NCI-H1105 (cell line): ENCODE measurements at regions not wholly inside any gene's neighbourhood (a gene's known extent, or its start where the extent isn't known, plus 50 kb on each side); places are given as distances from the start of the nearest gene placed in this dataset.
"Not testable (repeated sequence)": the region's sequence is repeated elsewhere in the genome, so short reads cannot be mapped to it uniquely, and the experiment has no call there.

Experiments used
- DNase-seq: peaks from one replicate; lab custom pipeline; 2025; lab: John Stamatoyannopoulos, UW

DNA sequence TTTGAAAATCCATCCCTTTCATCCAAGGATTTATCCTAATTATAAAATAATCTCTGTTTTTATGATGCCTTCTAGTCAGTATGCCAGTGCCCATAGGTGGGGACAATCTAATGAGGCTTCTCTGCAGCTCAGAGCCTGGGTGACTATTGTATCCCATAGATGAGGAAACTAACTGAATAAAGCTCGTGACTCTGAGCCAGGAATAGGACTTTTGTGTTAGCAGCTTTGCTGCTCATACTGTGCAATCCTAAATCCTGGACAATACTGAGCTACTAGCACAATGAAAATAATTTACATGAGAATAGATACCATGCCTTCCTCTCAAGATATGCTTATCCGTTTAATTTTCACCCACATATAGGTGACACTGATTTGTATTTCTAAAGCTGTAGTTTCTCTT, 443.0 kb downstream of the PLK2 start:
- DNase-seq, result no peak

DNA sequence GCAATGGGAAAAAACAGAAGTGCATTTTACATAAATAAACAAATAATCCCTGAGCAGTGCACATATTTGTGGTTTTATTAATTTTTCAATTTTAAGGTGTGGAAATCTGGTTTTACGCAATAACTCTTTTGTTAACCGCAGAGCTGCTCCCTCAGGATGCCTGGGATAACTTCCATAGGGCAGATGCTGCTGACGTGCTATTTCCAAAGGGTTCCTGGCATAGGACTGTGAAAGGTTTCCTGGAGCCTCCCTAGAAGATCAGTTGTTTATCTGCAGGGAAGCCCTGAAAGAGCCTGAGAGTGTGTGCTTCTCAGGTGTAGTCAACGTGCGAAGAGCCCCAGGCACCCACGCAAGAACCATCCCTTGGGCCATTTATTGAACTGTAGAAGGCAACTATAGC, 443.5 kb downstream of the PLK2 start:
- DNase-seq, result no peak

DNA sequence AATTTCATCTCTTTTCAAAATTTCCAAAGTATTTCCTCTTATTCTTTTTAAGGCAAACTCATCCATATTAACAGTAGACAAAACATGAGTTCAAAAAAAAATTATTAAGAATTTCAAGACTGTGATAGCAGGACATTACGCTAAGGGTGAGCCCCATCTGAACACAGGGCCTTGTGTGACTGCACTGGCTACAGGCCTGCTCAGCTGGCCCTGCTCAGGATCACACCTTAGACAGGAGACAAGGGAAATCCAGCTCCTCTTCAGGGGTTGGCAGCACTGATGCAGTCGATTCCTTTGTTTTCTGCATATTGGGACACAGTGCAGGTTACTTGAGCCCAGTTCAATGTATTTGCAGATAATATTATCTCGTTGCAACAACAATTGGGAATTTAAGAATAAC, 444.7 kb downstream of the PLK2 start:
- DNase-seq, result no peak

DNA sequence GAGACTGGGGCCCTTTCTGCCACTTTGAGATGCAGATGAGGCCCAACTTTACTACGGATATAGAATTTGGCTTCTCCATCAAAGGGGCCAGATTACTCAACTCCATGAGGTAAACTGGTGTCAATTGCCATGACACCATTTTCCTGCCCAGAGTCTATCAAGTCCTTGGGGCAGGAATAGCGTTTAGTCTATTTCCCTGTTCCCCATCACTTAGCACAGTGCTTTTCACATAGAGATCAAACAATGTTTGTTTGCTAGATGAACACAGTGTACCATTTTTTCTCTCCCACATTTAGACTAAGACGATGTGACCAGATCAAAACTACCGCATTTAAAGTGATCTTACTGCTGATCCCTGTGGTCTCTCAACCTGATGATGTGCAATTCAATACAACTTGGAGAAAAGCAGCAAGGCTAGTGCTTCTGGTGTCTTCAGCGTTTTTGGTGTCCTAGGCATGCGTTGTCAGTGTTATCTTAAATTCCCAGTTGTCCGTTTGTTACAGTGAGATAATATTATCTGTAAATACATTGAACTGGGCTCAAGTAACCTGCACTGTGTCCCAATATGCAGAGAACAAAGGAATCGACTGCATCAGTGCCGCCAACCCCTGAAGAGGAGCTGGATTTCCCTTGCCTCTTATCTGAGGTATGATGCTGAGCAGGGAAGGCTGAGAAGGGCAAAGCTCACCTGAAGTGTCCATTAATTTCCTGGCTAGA, 446.2 kb downstream of the PLK2 start:
- DNase-seq, result no peak

DNA sequence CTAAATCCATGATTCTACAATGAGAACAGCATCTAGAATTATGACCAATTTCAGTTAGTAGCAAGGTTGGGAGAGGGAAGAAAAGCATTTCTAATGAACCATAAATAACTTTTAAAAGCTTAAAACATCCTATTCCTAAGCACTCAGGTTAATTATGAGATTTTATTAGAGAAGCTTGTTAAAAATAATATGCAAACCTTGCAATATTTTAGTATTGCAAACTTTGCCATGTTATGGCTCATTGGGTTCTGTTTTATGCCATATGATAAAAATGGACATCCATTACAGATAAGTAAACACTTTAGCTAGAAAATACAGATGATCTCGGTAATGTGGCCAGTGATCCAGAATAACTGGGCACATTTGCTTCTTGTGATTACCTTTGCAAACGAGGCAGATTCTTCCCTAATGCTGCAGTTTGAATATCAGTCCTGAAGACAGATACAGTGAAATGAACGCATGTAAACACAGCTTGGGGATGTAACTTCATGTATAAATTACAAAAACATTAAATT, 447.0 kb downstream of the PLK2 start:
- no peak for DNase-seq

DNA sequence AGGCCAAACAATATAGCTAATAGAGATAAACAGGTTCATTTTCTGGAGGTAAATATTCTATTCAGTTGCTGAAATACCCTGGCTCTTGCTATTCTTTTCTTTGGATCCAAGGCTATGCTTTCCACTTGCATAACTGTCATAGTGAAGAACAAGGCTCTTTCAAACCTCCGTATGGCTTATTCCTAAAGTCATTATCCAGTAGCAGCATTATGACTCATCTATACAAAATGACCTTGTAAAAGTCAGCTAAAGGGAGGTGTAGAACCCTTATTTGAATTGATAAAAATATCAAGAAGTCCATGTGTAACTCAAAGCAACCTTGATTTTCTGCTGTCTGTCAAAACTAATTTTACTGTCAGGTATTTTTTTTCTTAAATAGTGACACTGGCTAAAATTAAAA, 447.8 kb downstream of the PLK2 start:
- no peak for DNase-seq

DNA sequence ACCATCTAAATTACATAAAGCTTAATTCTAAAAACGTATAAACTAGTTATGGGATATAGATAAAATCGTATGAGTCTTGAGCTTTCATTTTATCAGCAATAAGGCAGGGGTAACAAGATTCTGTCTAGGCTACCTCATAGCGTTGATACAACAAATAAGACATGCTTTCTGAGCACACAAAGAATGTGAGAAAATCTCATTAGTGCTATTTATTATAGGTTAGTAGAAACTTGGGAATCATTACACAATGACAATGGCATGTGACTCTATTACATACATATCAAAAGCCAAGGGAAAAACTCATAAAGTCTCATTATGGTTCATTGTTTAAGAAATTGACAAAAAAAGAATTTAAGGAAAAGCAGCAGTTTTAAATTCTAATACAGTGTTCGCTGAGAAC, 448.6 kb downstream of the PLK2 start:
- DNase-seq, result no peak

DNA sequence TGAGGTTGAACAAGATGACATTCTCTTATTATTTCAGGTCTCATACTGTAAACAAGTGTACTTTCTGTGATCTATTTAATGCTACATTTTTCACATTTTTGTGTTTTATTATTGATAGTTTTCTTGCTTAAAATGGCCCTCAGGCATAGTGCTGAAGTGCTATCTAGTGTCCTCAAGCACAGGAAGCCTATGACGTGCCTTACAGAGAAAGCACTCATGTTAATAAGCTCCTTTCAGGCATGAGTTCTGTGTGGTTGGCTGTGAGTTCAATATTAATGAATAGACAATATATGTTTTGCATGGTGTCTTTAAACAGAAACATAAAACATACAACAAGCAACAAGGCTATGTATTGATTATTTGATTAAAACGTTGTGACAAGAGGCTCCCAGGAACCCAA, 450.1 kb downstream of the PLK2 start:
- no peak for DNase-seq

DNA sequence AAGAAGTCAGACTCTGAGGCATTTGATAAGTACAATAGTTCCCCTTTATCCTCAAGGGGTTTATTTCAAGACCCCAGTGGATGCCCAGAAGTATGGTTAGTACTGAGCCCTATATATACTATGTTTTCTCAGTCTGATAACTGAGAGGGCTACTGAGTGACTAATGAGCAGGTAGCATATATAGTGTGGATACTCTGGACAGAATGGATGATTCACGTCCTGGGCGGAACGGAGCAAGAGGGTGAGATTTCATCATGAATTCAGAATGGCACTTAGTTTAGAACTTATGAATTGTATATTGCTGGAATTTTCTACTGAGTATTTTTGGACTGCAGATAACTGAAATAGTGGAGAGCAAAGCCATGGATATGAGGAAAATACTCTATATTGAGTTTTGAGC, 457.6 kb downstream of the PLK2 start:
- no peak for DNase-seq

DNA sequence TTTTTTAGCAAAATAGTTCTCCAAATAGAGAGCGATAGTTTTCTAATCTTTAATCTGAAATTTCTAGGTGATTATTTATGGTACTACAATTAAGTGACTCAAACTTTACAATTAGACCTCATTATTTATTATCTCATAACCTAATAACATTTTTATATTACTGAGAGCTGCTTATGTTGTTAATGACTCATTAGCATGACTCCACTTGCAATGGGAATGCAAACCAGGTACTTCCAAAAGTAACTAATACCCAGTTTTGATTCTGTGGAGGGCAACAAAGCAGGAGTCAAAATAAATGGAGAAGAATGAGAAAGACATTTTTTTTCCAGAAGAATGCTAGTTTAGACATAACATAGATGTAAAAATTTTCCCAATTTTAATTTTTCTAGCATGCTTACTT, 466.0 kb downstream of the PLK2 start:
- DNase-seq, result no peak

DNA sequence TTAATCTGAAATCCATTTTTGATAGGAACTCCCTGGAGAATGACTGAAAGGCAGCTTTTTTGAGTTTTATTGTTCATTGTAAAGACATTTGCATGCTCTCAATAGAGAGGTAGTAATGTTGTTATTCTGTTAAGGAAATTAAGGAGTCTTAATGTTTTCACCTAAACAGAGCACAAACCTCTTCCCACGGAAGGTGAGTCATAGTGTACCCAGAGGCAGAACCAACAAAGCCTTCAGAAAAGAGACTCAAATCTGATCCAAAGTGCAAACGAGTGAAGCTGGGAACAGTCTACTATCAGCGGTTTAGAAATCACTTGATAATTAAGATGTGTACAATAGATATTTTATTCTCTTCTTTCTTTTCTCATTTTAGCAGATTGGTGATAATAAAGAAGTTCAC, 470.5 kb downstream of the PLK2 start:
- no peak for DNase-seq

DNA sequence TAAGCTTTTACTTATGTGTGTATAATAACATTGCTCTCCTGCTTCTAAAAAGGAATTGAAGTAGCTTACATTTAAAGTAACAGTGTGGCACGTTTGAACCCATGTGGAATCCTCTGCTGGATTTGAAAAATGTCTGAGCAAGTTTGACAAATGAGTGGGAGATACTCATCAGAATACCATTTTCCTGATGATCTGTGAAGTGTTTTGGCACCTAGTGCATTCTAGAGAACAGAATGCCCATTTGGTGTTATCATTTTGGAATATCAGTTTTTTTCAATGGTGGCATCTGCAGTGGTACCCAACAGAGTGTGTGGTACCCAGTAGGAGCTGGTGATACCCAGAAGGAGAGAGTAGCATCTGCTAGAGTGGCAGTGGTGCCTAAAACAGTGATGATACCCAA, 471.1 kb downstream of the PLK2 start:
- no peak for DNase-seq

DNA sequence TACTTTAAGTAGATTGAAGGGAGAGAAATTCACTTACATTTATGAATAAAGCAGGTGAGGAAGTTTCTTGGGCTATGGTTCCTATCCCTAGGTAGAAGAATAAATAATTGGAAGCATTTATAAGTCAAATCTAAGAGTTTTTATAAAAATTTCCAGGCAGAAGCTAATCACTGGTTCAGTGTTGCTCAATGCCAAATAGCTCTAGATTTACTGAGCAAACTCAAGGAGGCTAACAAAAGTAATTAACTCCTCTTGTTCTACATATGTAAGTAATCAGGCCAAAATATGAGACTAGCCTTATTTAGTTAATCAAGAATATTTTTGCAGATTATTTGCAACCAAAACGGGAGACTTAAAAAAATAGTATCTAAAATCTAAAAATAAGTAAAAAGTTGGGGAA, 472.3 kb downstream of the PLK2 start:
- no peak for DNase-seq

DNA sequence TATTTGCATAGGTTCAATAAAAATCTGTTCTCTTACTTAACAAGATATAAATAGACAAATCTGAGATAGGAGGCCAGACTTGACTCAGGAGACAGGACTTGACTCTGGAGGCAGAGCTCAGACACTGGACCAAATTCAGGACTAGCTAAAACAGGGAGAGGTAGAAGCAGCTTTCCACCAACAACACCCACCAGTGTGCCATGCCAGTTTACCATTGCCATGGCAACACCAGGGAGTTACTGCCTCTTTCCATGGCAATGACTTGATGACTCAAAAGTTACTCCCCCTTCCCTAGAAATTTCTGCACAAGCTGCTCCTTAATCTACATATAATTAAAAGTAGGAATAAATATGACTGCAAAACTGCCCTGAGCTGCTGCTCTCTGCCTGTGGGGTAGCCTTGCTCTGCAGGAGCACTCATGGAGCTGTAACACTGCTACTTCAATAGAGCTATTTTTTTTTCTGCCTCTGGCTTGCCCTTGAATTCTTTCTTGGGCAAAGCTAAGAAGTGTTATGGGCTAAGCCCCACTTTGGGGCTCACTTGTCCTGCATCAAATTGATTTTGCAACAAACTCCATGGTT, 473.0 kb downstream of the PLK2 start:
- DNase-seq, result no peak

DNA sequence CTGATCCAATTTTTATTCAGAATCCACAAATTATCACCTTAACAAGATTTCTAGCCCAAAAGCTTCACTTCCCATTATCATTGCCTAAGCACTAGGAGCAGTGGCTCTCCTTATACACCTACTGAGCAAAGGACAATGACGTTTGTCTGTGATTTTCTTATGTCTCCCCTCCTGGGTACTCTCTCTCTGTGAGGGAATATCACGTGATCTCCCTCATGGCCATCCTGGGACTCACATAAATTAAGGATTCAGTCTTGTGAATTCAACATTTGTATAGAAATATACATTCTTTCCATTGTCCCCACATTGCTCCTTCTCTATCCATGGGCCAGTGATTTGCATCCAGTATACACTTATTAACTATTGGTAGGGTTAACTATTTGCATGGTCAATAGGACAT, 476.5 kb downstream of the PLK2 start:
- DNase-seq, result no peak

DNA sequence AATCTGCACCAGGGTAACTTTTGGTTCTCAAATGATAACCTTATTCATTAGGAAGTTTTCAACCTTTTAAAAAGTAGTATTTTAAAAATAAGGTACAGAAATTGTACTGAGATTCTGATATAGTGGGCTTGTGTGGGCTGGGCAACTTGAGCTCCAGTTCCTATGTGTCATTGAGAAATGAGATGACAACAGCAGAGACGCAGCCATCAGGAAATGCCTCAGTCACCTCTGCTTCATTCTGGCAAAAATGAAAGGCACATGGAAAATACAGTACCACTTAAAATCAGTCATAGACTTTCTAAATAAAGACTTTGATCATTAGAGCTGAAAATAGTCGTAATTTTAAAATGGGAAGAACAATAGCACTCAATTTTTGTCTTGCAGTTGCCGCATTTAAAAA, 480.2 kb downstream of the PLK2 start:
- DNase-seq, result no peak

DNA sequence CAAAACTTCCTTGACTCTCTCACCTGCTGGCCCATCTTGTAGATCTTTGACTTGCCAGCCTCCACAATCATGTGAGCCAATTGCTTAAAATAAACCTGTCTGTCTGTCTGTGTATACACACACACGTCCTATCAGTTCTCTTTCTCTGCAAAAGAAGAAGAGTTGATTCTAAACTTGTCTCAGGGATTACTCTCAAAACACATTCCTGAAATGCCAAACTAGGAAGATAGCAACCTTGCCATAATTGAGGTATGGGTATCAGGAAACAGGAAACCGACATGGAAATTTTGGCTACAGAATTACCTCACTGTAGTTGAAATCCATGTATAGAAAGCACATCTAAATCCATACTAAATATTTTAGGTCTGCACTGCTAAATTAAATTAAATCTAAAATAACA, 483.4 kb downstream of the PLK2 start:
- DNase-seq, result no peak

DNA sequence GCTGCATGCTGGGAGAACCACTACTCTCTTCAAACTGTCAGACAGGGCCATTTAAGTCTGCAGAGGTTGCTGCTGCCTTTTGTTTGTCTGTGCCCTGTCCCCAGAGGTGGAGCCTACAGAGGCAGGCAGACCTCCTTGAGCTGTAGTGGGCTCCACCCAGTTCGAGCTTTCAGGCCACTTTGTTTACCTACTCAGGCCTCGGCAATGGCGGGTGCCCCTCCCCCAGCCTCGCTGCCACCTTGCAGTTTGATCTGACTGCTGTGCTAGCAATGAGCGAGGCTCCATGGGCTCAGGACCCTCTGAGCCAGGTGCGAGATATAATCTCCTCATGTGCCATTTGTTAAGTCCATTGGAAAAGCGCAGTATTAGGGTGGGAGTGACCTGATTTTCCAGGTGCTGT, 487.8 kb downstream of the PLK2 start:
- DNase-seq, result not testable (repeated sequence)

DNA sequence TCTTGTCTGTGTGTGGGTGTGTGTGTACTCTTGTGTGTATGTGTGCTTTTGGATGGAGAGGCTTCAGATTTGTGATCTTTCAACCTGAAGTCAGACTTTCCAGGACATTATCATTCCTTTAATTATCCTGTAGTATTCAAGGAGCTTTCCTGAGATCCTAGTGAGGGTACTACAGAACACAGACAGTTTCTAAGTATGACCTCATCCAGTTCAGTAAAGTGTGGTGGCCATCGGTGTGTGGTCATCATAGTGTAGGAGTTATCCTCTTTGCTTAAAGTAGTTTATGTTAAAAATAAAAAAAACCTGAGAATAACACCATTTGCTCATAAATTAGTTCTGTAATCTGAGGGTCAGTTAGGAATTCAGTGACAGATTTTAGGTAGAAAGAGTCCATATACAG, 478.0 kb upstream of the ACTBL2 start:
- no peak for DNase-seq

DNA sequence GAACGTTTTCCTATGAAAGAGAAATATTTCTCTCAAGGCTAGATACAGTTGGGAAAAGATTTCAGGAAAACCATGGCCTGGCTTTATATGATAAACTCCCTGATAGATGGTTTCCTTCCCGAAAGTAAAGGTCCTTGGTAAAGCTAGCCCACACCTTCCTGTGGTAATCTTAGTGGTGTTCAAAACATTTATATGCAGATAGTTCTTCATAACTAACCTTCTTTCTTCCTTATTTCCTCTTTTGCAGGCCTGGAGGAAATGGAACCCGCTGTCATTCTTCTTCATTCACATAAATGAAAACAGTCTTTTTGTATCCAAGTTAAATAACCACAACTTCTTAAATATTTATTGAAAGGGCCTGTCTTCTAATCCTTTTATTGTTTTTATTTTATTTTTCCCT, 474.0 kb upstream of the ACTBL2 start:
- DNase-seq, result no peak

DNA sequence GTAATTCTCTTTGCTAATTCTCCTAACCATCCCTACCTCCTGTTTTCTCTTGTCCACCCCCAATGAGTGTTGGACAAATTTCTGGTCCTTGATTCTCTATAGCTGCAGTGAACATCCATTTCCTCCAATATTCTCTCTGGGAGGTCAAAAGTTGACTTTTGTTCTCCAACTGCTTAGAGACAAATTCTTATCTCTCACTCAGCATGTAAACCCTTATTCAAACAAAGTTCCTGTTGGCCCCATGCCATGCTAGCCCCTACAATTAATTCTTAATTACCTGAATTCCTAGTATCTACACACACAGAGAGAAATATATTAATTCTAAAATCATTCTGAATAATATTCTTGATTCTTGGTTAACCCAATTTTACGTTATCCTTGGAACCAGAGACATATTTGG, 472.9 kb upstream of the ACTBL2 start:
- no peak for DNase-seq

DNA sequence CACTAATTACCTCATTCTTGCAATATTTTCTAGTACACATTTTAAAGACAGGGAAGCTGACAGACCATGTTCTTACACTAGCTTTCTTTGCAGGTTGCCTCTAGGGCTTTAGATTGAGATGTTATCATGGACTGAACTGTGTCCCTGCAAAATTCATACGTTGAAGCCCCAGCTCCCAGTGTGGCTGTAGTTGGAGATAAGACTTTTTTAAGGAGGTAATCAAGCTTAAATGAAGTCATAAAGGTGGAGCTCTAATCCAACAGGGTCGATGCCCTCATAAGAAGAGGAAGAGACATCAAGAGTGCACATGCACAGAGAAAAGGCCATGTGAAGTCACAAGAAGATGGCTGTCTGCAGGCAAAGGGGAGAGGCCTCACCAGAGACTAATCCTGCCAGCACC, 471.2 kb upstream of the ACTBL2 start:
- no peak for DNase-seq

DNA sequence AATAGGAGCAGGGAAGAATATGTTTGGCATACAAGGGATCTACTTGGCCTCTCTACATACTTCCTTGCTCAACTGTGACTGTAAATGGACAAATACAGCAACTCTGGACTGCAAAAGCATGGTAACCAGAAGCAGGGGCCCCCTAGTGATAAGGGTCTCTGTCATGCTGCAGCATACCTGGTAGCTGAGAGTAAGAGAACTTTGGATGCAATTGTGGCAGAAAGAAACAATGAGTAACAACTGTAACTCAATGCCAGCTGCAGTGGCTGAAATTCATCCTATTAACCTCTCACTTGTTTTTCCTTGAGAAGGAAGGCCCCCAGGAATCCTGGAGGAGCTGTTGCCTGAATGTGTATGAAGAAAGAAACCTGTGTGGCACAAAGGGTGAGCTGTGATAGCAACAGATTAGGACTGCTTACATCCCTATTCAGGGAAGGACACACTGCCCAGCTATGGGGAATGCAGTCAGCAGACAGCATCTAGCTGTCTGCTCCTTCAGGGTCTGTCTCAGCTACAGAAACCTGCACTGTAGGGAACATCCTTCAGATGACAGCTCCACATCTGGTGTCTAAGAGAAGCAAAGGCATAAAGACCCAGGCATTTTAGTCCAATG, 468.1 kb upstream of the ACTBL2 start:
- no peak for DNase-seq

DNA sequence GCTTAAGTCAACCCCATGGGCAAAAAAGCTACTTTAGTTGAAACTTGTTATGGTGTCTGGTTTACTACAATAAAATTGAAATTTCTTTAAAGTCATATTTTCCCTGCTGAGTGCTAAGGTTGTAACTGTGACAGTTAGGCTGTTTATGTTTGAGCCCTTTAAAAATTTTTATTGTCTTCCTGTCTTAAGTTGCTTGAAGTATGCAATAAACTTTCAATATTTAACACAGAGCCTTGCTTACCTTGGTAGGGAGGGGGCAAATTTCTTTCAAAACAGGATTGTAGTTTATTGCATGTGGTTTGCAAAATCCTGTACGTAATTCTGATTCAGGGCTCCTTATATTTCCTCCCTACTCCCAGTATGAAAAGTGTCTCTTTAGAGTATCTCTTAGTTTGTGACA, 465.5 kb upstream of the ACTBL2 start:
- no peak for DNase-seq
